Spinal cord (tissue), 9 donors: ENCODE measurements at regions not wholly inside any gene's neighbourhood (a gene's known extent, or its start where the extent isn't known, plus 50 kb on each side); places are given as distances from the start of the nearest gene placed in this dataset.

Source experiments
- DNase-seq, 6 donors: peaks; one replicate each; pipeline versions ENCODE4 v3.0.0 to v3.0.0-alpha.2; 2013 to 2015; ENCODE audit warnings: low spot score in 6 of 6, low read depth in 4 of 6
- H3K27ac ChIP-seq: one replicate; pipeline ENCODE4 v1.5.1; 2013; ENCODE audit warnings: low read depth, low read length, control low read depth
- H3K27me3 ChIP-seq: one replicate; pipeline ENCODE4 v1.6.1; 2013; ENCODE audit warnings: low read length; ENCODE audit not compliant: control insufficient read depth, insufficient read depth
- H3K36me3 ChIP-seq: one replicate; pipeline ENCODE4 v1.6.1; 2013; ENCODE audit warnings: low read length; ENCODE audit not compliant: control insufficient read depth, insufficient read depth
- H3K4me1 ChIP-seq: one replicate; pipeline ENCODE4 v1.6.1; 2013; ENCODE audit warnings: low read length; ENCODE audit not compliant: control insufficient read depth, insufficient read depth
- H3K4me3 ChIP-seq: one replicate; pipeline ENCODE4 v1.5.1; 2013; ENCODE audit warnings: low read depth, low read length, control low read depth
- H3K9me3 ChIP-seq: one replicate; pipeline ENCODE4 v1.6.1; 2013; ENCODE audit warnings: low read length; ENCODE audit not compliant: control insufficient read depth, insufficient read depth
- WGBS: methylation state at CpG from one replicate; pipeline ENCODE4 v1.1.5; 2013; ENCODE audit warnings: missing lambda C conversion rate; ENCODE audit not compliant: insufficient coverage; 5-methylcytosine and 5-hydroxymethylcytosine counted together
- donor health status: healthy.

- 46% methylated on average over 1 of the region's 1 CpG for WGBS
- Histone ChIP-seq H3K27ac (no peak overlapping the region), H3K4me1 (no peaks in the 10 kb centered on the region), H3K27me3 (no peaks in the 10 kb centered on the region), H3K36me3 (no peaks in the 10 kb centered on the region), H3K9me3 (no peaks in the 10 kb centered on the region), H3K4me3 (no peak overlapping the region)
- peak in 1 of 6 donors; percentile 59 for DNase-seq
Observed at GRCh38 chr5:109953761-109954160, 264.0 kb downstream of the MAN2A1 start.

GRCh38 chr5:109956884-109957283 lies 267.2 kb downstream of the MAN2A1 start:
- no peaks in the 10 kb centered on the region for H3K4me1 ChIP-seq
- no CpG with 5 or more reads among the region's 3 CpGs for WGBS
- no peak overlapping the region for H3K27ac ChIP-seq
- H3K36me3 ChIP-seq: no peaks in the 10 kb centered on the region
- H3K4me3 ChIP-seq: no peak overlapping the region
- no peak for DNase-seq
- H3K9me3 ChIP-seq: no peaks in the 10 kb centered on the region
- no peaks in the 10 kb centered on the region for H3K27me3 ChIP-seq

DNA sequence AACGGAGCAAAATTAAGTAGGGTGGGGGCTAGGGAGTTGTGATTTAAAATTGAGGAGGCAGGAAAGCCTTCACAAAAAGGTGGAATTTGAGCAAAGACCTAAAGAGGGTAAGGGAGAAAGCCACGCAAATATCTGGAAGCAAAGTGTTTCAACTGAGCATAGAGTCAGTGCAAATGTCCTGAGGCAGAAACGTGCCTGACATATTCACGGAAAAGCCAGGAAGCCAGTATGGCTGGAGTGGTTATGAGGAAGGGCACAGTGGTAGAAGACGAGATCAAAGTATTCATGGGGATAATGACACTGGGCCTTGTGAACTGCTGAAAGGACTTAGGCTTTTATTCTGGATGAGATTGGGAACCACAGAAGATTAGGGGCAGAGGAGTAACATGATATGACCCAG lies 268.4 kb downstream of the MAN2A1 start:
- H3K9me3 ChIP-seq: no peaks in the 10 kb centered on the region
- H3K4me1 ChIP-seq: no peaks in the 10 kb centered on the region
- no peaks in the 10 kb centered on the region for H3K36me3 ChIP-seq
- H3K27ac ChIP-seq: no peak overlapping the region
- WGBS: 92% methylated on average over 4 of the region's 5 CpGs
- H3K4me3 ChIP-seq: no peak overlapping the region
- no peaks in the 10 kb centered on the region for H3K27me3 ChIP-seq
- DNase-seq: no peak

- H3K9me3 ChIP-seq: no peaks in the 10 kb centered on the region
- WGBS: 100% methylated on average over 1 of the region's 1 CpG
- no peaks in the 10 kb centered on the region for H3K4me1 ChIP-seq
- no peak for DNase-seq
- H3K4me3 ChIP-seq: no peak overlapping the region
- no peak overlapping the region for H3K27ac ChIP-seq
- no peaks in the 10 kb centered on the region for H3K36me3 ChIP-seq
- H3K27me3 ChIP-seq: no peaks in the 10 kb centered on the region
Observed at GRCh38 chr5:109959652-109960051, 269.9 kb downstream of the MAN2A1 start.

- Histone ChIP-seq H3K36me3 (no peaks in the 10 kb centered on the region), H3K4me1 (no peaks in the 10 kb centered on the region), H3K27ac (no peak overlapping the region), H3K4me3 (no peak overlapping the region), H3K9me3 (no peaks in the 10 kb centered on the region), H3K27me3 (no peaks in the 10 kb centered on the region)
- no peak for DNase-seq
- WGBS: no CpG with 5 or more reads among the region's 1 CpG
Observed at GRCh38 chr5:109961751-109962150, 272.0 kb downstream of the MAN2A1 start.

DNA sequence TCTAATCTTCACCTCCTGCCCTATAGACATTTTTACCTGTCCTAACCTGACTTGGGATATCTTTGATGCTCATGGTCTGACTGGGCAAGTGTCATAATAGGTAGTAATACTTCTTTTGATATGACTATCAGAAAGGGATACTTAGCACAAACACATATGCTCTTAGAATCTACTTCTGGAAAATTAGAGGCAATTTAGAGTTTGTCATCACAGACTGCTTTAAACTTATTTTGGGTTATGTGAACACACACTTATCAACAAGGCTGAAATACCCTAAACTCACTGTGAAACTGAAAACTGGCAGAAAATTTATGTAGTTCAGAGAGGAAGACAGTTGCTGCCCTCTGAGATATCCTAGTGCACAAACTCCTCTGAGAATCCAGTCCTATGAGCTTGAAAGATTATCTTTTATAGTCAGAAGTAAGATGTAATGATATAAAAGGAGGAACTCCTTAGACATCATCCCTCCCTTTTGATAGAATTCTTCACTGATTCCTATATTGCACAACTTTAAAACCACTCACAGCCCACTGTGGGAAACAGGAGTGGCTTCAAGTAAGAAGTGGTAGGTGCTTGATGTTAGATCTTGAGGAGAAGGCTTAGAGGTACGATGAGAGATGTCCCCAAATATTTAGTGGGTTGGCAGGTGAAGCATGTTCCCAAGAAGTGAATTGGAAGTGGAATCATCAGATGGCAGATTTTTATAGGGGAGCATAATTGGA lies 273.3 kb downstream of the MAN2A1 start:
- H3K9me3 ChIP-seq: no peaks in the 10 kb centered on the region
- no peaks in the 10 kb centered on the region for H3K27me3 ChIP-seq
- H3K4me1 ChIP-seq: no peaks in the 10 kb centered on the region
- no peaks in the 10 kb centered on the region for H3K36me3 ChIP-seq
- WGBS: 67% methylated on average over 1 of the region's 1 CpG
- no peak overlapping the region for H3K27ac ChIP-seq
- DNase-seq: no peak
- no peak overlapping the region for H3K4me3 ChIP-seq

DNA sequence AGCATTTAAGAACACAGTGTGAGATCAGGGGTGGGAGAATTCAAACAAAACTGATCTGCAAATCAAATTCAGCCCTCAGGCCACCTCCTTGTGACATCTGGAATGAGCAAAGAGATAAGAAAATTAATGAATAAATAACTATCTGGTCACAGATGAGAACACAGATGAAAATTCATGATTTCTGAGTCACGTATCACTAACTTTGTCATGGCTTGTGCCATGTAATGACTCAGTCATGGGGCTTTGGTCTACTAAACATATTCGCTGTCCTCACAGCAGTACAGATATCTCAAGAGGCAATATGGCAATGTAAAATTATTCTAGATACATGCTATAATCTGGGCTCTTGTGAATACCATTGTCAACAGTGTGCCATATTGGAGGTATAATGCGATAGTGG lies 274.4 kb downstream of the MAN2A1 start:
- H3K27ac ChIP-seq: no peak overlapping the region
- no peaks in the 10 kb centered on the region for H3K27me3 ChIP-seq
- H3K4me1 ChIP-seq: no peaks in the 10 kb centered on the region
- no peak for DNase-seq
- 90% methylated on average over 1 of the region's 3 CpGs for WGBS
- no peak overlapping the region for H3K4me3 ChIP-seq
- H3K36me3 ChIP-seq: no peaks in the 10 kb centered on the region
- H3K9me3 ChIP-seq: no peaks in the 10 kb centered on the region

DNA sequence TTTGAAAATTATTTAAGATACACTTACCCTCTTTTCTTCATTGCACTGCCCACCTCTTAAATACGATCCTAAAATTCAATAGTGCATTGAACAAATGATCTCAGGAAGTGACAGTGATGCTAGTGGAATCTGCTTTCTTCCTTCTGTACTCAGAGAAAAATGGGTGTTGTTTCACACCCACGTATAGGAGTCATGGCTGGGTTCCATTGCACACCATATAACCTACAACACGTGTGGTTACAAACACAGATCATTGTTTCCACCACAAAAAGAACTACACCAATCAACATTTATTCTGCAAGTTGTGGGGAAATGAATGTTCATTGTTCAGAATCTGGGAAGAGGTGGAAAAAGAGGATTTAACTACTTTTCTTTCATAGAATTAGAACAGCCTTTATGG lies 275.9 kb downstream of the MAN2A1 start:
- Histone ChIP-seq H3K27me3 (no peaks in the 10 kb centered on the region), H3K4me1 (no peaks in the 10 kb centered on the region), H3K36me3 (no peaks in the 10 kb centered on the region), H3K9me3 (no peaks in the 10 kb centered on the region), H3K27ac (no peak overlapping the region), H3K4me3 (no peak overlapping the region)
- no CpG with 5 or more reads among the region's 3 CpGs for WGBS
- DNase-seq: no peak

GRCh38 chr5:109971968-109972367 lies 282.2 kb downstream of the MAN2A1 start:
- Histone ChIP-seq H3K4me3 (no peak overlapping the region), H3K27ac (no peak overlapping the region)

DNA sequence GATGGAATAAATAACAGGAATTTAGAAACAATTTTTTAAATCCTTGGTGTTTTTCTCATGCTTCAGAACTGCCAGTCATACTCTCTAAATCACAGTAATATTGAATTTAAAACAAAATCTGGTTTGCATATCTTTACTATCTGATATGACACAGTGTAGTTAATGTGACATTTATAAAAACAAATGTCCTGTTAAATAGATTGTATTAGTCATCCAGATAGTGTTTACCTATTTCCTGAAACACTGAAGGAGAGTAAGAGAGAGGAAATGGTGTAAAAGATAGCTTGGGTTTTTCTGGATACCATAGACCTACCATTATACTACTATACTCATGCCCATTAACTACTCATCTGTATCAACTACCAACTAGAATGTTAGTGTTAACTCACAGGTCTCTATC lies 292.3 kb downstream of the MAN2A1 start:
- H3K27me3 ChIP-seq: no peaks in the 10 kb centered on the region
- no peak for DNase-seq
- no peaks in the 10 kb centered on the region for H3K9me3 ChIP-seq
- no peaks in the 10 kb centered on the region for H3K36me3 ChIP-seq
- no peaks in the 10 kb centered on the region for H3K4me1 ChIP-seq
- H3K4me3 ChIP-seq: no peak overlapping the region
- H3K27ac ChIP-seq: no peak overlapping the region

More at GRCh38 chr5:109971968-109972367, 282.2 kb downstream of the MAN2A1 start:
- Histone ChIP-seq H3K36me3 (no peaks in the 10 kb centered on the region), H3K4me1 (no peaks in the 10 kb centered on the region), H3K9me3 (no peaks in the 10 kb centered on the region), H3K27me3 (no peaks in the 10 kb centered on the region)
- DNase-seq: no peak
- no CpG with 5 or more reads among the region's 1 CpG for WGBS
